ENCODE measurements at regions not wholly inside any gene's neighbourhood (a gene's known extent, or its start where the extent isn't known, plus 50 kb on each side); places are given as distances from the start of the nearest gene placed in this dataset.

GRCh38 chr1:229040630-229041358 is 230.1 kb upstream of the RAB4A start:
- peaks cover 0 to 4% (median 0%) of the 10 kb centered on the region in 12 donors for H3K9me3 ChIP-seq
- intact Hi-C loops (cut with DNase I): no loop called here
- WGBS, 4 donors: 89 to 94% (median 93%) methylated on average over 6 of the region's 6 CpGs
- H3K4me3 ChIP-seq: no peak overlapping the region
- no peak overlapping the region for H3K27ac ChIP-seq
- H3K4me1 ChIP-seq: peaks cover 0 to 20% (median 0%) of the 10 kb centered on the region in 12 donors
- no peaks in the 10 kb centered on the region for H3K36me3 ChIP-seq
- ATAC-seq: no peak
- DNase-seq: no peak
- H3K27me3 ChIP-seq: peaks cover 0 to 17% (median 4%) of the 10 kb centered on the region in 9 donors
- TF ChIP-seq CTCF (IDR thresholded peaks at IDR 0.05) (no peak), POLR2A (IDR thresholded peaks at IDR 0.05) (no peak)

DNA sequence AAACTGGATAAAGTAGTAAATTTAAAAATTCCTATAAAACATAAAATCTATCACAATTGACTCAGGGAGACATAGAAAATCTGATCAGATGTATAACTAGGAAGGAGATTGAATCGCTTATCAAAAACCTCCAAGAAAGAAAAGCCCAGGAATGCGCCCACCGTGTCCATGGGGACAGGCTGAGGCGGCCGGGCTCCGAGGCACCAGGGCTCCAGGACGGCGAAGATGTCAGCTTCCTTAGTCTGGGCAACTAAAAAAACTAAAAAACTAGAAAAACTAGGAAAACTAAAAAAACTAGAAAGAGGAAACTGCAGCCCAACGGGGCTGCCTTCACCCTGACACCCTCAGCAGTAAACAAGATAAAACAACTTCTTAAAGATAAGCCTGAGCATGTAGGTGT is 229.0 kb upstream of the RAB4A start:
- intact Hi-C loops (cut with DNase I): no loop called here
- 61 to 69% (median 64%) methylated on average over 9 of the region's 9 CpGs for WGBS, 4 donors
- peaks cover 0 to 4% (median 0%) of the 10 kb centered on the region in 12 donors for H3K9me3 ChIP-seq
- ATAC-seq (no peak), DNase-seq (no peak)
- peaks cover 0 to 22% (median 5%) of the 10 kb centered on the region in 9 donors for H3K27me3 ChIP-seq
- H3K27ac ChIP-seq: no peak overlapping the region
- H3K4me3 ChIP-seq: no peak overlapping the region
- TF ChIP-seq CTCF (IDR thresholded peaks at IDR 0.05): no peak
- no peak for TF ChIP-seq POLR2A (IDR thresholded peaks at IDR 0.05)
- no peaks in the 10 kb centered on the region for H3K36me3 ChIP-seq
- H3K4me1 ChIP-seq: peaks cover 0 to 17% (median 0%) of the 10 kb centered on the region in 12 donors

- WGBS, 4 donors: 71 to 94% (median 85%) methylated on average over 4 of the region's 4 CpGs
- Histone ChIP-seq H3K9me3 (peaks cover 0 to 4% (median 0%) of the 10 kb centered on the region in 12 donors), H3K27ac (peak overlapping the region in 1 of 12 donors; percentile 72), H3K4me3 (no peak overlapping the region), H3K4me1 (peaks cover 0 to 17% (median 0%) of the 10 kb centered on the region in 12 donors), H3K27me3 (peaks cover 0 to 22% (median 5%) of the 10 kb centered on the region in 9 donors), H3K36me3 (no peaks in the 10 kb centered on the region)
- intact Hi-C loops (cut with DNase I): no loop called here
- DNase-seq (no peak), ATAC-seq (no peak)
- TF ChIP-seq CTCF (IDR thresholded peaks at IDR 0.05) (no peak), POLR2A (IDR thresholded peaks at IDR 0.05) (no peak)
Measured at GRCh38 chr1:229042482-229042881, 228.4 kb upstream of the RAB4A start.

DNA sequence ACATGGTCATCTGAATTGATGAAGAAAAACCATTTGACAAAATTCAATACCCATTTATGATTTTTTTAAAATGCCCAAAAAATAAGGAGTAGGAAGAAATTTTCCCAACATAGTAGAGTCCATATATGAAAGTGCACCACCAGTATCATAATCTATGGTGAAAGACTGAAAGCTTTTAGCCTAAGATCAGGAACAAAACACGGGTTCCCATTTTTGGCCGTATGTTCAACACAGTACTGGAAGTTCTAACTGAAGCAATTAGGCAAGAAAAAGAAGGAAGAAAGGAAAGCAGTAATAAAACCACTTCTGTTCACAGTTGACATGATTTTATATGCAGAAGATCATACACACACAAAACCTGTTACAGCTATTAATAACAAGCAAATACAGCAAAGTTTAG is 227.8 kb upstream of the RAB4A start:
- Histone ChIP-seq H3K4me1 (peaks cover 0 to 17% (median 0%) of the 10 kb centered on the region in 12 donors), H3K4me3 (no peak overlapping the region), H3K9me3 (peaks cover 0 to 4% (median 0%) of the 10 kb centered on the region in 12 donors), H3K27ac (peak overlapping the region in 1 of 12 donors; percentile 72), H3K27me3 (peaks cover 0 to 22% (median 5%) of the 10 kb centered on the region in 9 donors), H3K36me3 (no peaks in the 10 kb centered on the region)
- intact Hi-C loops (cut with DNase I): no loop called here
- TF ChIP-seq CTCF (IDR thresholded peaks at IDR 0.05) (no peak), POLR2A (IDR thresholded peaks at IDR 0.05) (no peak)
- ATAC-seq (peak in 3 of 4 donors; percentile 24 to 55 (median 34)), DNase-seq (no peak)
- WGBS, 4 donors: 81 to 83% (median 82%) methylated on average over 2 of the region's 2 CpGs
